HEK293 (cell line): ENCODE measurements at regions not wholly inside any gene's neighbourhood (a gene's known extent, or its start where the extent isn't known, plus 50 kb on each side); places are given as distances from the start of the nearest gene placed in this dataset.

Experiments
- CTCF ChIA-PET: fragments of 350-600 bp; formaldehyde crosslinking; extraction: SDS; loops from one replicate; lab custom pipeline; 2021; ENCODE audit warnings: antibody characterized with exemption; lab: Yijun Ruan, JAX
- POLR2A ChIA-PET: fragments of 300-600 bp; formaldehyde crosslinking; extraction: SDS; loops from one replicate; lab custom pipeline; 2020; ENCODE audit warnings: antibody characterized with exemption, inconsistent platforms; lab: Yijun Ruan, JAX
- H3K27ac ChIP-seq: fragments of 200-500 bp; sonication (Bioruptor generic); 2 replicates; pipeline ENCODE4 v1.5.1; 2014; ENCODE audit warnings: low read depth, low read length, control low read depth, inconsistent platforms; ENCODE audit errors: extremely low read depth
- H3K36me3 ChIP-seq, 2 experiments: fragments of 200-500 bp in 1 of 2; sonication (Bioruptor generic) in 1 of 2; 1 replicate in 1 of 2; 2 replicates in 1 of 2; pipeline ENCODE4 v1.5.1; 2014 to 2017; ENCODE audit warnings: inconsistent platforms in 2 of 2, low read length in 2 of 2; ENCODE audit not compliant: control insufficient read depth in 2 of 2, insufficient read depth in 1 of 2
- H3K4me1 ChIP-seq: fragments of 200-500 bp; sonication (Bioruptor generic); 2 replicates; pipeline ENCODE4 v1.5.1; 2014; ENCODE audit warnings: mild to moderate bottlenecking, low read length, inconsistent platforms; ENCODE audit not compliant: control insufficient read depth, insufficient read depth
- H3K4me3 ChIP-seq: 2 replicates; pipeline ENCODE4 v1.5.1; 2011; ENCODE audit warnings: low read depth, mild to moderate bottlenecking, control low read depth, low read length, moderate library complexity
- H3K9me3 ChIP-seq: fragments of 200-500 bp; sonication (Bioruptor generic); 2 replicates; pipeline ENCODE4 v1.5.1; 2014; ENCODE audit warnings: low read depth, low read length, inconsistent platforms; ENCODE audit not compliant: control insufficient read depth, insufficient read depth
- BCL11B ChIP-seq: fragments of 450-650 bp; formaldehyde crosslinking; IDR thresholded peaks from 2 replicates; pipeline ENCODE4 v1.5.1; 2016; ENCODE audit warnings: low read depth, missing biosample characterization, missing genetic modification characterization
- GLI2 ChIP-seq: fragments of 450-650 bp; formaldehyde crosslinking; IDR thresholded peaks from 2 replicates; pipeline ENCODE4; 2017; ENCODE audit warnings: missing biosample characterization, missing genetic modification characterization, low read depth, borderline replicate concordance
- HOXC10 ChIP-seq: sonication (generic); formaldehyde crosslinking; IDR thresholded peaks from 2 replicates; pipeline ENCODE4 v1.8.1; 2023; ENCODE audit warnings: mild to moderate bottlenecking, missing genetic modification reagents
- RBAK ChIP-seq: fragments of 450-650 bp; formaldehyde crosslinking; IDR thresholded peaks from 2 replicates; pipeline ENCODE4 v1.5.1; 2016; ENCODE audit warnings: missing biosample characterization, missing genetic modification characterization
- SP2 ChIP-seq: fragments of 450-650 bp; formaldehyde crosslinking; IDR thresholded peaks from 2 replicates; pipeline ENCODE4 v1.5.1; 2016; ENCODE audit warnings: missing biosample characterization, missing genetic modification characterization
- ZBTB20 ChIP-seq: fragments of 450-650 bp; formaldehyde crosslinking; IDR thresholded peaks from 2 replicates; pipeline ENCODE4 v1.5.1; 2016; ENCODE audit warnings: missing biosample characterization, missing genetic modification characterization
- ZFP41 ChIP-seq: fragments of 450-650 bp; formaldehyde crosslinking; IDR thresholded peaks from 2 replicates; pipeline ENCODE4 v1.5.1; 2016; ENCODE audit warnings: missing biosample characterization, missing genetic modification characterization, borderline replicate concordance
- ZNF121 ChIP-seq: fragments of 450-650 bp; formaldehyde crosslinking; IDR thresholded peaks from 2 replicates; pipeline ENCODE4 v1.5.1; 2016; ENCODE audit warnings: missing biosample characterization, missing genetic modification characterization
- ZNF146 ChIP-seq: fragments of 450-650 bp; formaldehyde crosslinking; IDR thresholded peaks from 2 replicates; pipeline ENCODE4 v1.5.1; 2016; ENCODE audit warnings: missing biosample characterization, missing genetic modification characterization
- ZNF2 ChIP-seq: fragments of 450-650 bp; formaldehyde crosslinking; IDR thresholded peaks from 2 replicates; pipeline ENCODE4 v1.5.1; 2016; ENCODE audit warnings: missing biosample characterization, missing genetic modification characterization
- ZNF266 ChIP-seq: fragments of 450-650 bp; formaldehyde crosslinking; IDR thresholded peaks from 2 replicates; pipeline ENCODE4 v1.5.1; 2016; ENCODE audit warnings: missing biosample characterization, missing genetic modification characterization, low read depth
- ZNF274 ChIP-seq, 2 experiments: fragments of 200-500 bp in 1 of 2; fragments of 450-650 bp in 1 of 2; sonication (Bioruptor generic) in 1 of 2; formaldehyde crosslinking in 1 of 2; IDR thresholded peaks; 2 replicates each; pipeline versions ENCODE4 v1.5.1 to v1.6.1; 2014 to 2016; ENCODE audit warnings: borderline replicate concordance in 1 of 2, inconsistent platforms in 1 of 2, low read length in 1 of 2, missing biosample characterization in 1 of 2, missing genetic modification characterization in 1 of 2
- ZNF335 ChIP-seq: fragments of 450-650 bp; formaldehyde crosslinking; conservative IDR thresholded peaks from 2 replicates; pipeline ENCODE4 v1.5.1; 2016; ENCODE audit warnings: missing biosample characterization, missing genetic modification characterization
- ZNF629 ChIP-seq: fragments of 450-650 bp; formaldehyde crosslinking; IDR thresholded peaks from 2 replicates; pipeline ENCODE4 v1.5.1; 2017; ENCODE audit warnings: missing biosample characterization, missing genetic modification characterization
- ZNF777 ChIP-seq: fragments of 450-650 bp; formaldehyde crosslinking; IDR thresholded peaks from 2 replicates; pipeline ENCODE4 v1.5.1; 2017; ENCODE audit warnings: missing biosample characterization, missing genetic modification characterization, borderline replicate concordance
- ZNF830 ChIP-seq: fragments of 450-650 bp; IDR thresholded peaks from 2 replicates; pipeline ENCODE4 v1.5.0; 2018; ENCODE audit warnings: missing biosample characterization, missing genetic modification characterization, low read depth, mild to moderate bottlenecking, moderate library complexity
- TF ChIP-seq, protein P1 (sequence below): fragments of 450-650 bp; formaldehyde crosslinking; IDR thresholded peaks from 2 replicates; pipeline ENCODE4 v1.5.1; 2016; ENCODE audit warnings: missing biosample characterization, missing genetic modification characterization
- TF ChIP-seq, protein P2 (sequence below): fragments of 450-650 bp; formaldehyde crosslinking; IDR thresholded peaks from 2 replicates; pipeline ENCODE4 v1.5.1; 2016; ENCODE audit warnings: missing biosample characterization, missing genetic modification characterization
- TF ChIP-seq, protein P3 (sequence below): fragments of 450-650 bp; formaldehyde crosslinking; optimal IDR thresholded peaks from 2 replicates; pipeline ENCODE3; 2016; ENCODE audit warnings: missing biosample characterization, mild to moderate bottlenecking, missing genetic modification characterization
- TF ChIP-seq, protein P4 (sequence below): fragments of 450-650 bp; formaldehyde crosslinking; IDR thresholded peaks from 2 replicates; pipeline ENCODE4 v1.5.1; 2017; ENCODE audit warnings: missing biosample characterization, missing genetic modification characterization
- TF ChIP-seq, protein P5 (sequence below): fragments of 450-650 bp; formaldehyde crosslinking; IDR thresholded peaks from 2 replicates; pipeline ENCODE4 v1.5.1; 2016; ENCODE audit warnings: missing biosample characterization, missing genetic modification characterization
- TF ChIP-seq, protein P6 (sequence below): fragments of 450-650 bp; formaldehyde crosslinking; IDR thresholded peaks from 2 replicates; pipeline ENCODE4 v1.5.1; 2016; ENCODE audit warnings: missing biosample characterization, missing genetic modification characterization

DNA sequence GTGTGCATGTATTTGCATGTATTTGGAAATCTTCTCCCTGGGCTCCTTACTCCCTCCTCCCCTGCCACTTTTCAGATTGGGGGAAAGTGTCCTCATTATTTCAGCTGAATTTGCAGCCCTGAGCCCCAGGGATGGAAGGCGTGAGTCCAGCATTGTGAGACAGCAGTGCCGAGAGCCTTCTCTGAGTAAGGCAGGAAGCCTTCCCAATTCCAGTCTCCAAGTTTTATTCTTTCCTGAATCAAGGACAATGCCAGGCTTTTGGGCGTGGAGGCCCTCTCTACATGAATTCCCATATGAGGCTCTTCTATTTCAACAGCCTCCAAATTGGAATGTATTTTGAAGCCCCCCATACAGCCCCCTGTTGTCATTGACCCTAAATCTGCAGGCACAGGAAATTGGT lies 163.5 kb downstream of the ACKR3 start:
- Histone ChIP-seq H3K27ac (no peak overlapping the region), H3K9me3 (no peaks in the 10 kb centered on the region), H3K36me3 (no peaks in the 10 kb centered on the region), H3K4me3 (no peak overlapping the region), H3K4me1 (no peaks in the 10 kb centered on the region)
- TF ChIP-seq, protein P1, sequence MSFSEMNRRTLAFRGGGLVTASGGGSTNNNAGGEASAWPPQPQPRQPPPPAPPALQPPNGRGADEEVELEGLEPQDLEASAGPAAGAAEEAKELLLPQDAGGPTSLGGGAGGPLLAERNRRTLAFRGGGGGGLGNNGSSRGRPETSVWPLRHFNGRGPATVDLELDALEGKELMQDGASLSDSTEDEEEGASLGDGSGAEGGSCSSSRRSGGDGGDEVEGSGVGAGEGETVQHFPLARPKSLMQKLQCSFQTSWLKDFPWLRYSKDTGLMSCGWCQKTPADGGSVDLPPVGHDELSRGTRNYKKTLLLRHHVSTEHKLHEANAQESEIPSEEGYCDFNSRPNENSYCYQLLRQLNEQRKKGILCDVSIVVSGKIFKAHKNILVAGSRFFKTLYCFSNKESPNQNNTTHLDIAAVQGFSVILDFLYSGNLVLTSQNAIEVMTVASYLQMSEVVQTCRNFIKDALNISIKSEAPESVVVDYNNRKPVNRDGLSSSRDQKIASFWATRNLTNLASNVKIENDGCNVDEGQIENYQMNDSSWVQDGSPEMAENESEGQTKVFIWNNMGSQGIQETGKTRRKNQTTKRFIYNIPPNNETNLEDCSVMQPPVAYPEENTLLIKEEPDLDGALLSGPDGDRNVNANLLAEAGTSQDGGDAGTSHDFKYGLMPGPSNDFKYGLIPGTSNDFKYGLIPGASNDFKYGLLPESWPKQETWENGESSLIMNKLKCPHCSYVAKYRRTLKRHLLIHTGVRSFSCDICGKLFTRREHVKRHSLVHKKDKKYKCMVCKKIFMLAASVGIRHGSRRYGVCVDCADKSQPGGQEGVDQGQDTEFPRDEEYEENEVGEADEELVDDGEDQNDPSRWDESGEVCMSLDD (tag by site-specific recombination), result no peak
- TF ChIP-seq GLI2 (tag by site-specific recombination) (no peak), BCL11B (tag by site-specific recombination) (no peak), RBAK (no peak), ZNF121 (tag by site-specific recombination) (no peak), ZNF274 (IDR thresholded peaks at IDR 0.05; ENCODE audit: low read length) (no peak), ZNF274 (tag by site-specific recombination; IDR thresholded peaks at IDR 0.05; ENCODE audit: borderline replicate concordance) (no peak), ZNF335 (tag by site-specific recombination) (no peak), ZNF146 (tag by site-specific recombination) (no peak), ZNF266 (tag by site-specific recombination) (no peak), ZFP41 (no peak), HOXC10 (CRISPR knock-in tag) (no peak)
- TF ChIP-seq, protein P2, sequence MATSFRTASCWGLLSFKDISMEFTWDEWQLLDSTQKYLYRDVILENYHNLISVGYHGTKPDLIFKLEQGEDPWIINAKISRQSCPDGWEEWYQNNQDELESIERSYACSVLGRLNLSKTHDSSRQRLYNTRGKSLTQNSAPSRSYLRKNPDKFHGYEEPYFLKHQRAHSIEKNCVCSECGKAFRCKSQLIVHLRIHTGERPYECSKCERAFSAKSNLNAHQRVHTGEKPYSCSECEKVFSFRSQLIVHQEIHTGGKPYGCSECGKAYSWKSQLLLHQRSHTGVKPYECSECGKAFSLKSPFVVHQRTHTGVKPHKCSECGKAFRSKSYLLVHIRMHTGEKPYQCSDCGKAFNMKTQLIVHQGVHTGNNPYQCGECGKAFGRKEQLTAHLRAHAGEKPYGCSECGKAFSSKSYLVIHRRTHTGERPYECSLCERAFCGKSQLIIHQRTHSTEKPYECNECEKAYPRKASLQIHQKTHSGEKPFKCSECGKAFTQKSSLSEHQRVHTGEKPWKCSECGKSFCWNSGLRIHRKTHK (tag by site-specific recombination), result no peak
- TF ChIP-seq, protein P3, sequence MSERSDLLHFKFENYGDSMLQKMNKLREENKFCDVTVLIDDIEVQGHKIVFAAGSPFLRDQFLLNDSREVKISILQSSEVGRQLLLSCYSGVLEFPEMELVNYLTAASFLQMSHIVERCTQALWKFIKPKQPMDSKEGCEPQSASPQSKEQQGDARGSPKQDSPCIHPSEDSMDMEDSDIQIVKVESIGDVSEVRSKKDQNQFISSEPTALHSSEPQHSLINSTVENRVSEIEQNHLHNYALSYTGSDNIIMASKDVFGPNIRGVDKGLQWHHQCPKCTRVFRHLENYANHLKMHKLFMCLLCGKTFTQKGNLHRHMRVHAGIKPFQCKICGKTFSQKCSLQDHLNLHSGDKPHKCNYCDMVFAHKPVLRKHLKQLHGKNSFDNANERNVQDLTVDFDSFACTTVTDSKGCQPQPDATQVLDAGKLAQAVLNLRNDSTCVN (tag by site-specific recombination), result no peak
- CTCF ChIA-PET, result no interaction called here
- POLR2A ChIA-PET, result no interaction called here

DNA sequence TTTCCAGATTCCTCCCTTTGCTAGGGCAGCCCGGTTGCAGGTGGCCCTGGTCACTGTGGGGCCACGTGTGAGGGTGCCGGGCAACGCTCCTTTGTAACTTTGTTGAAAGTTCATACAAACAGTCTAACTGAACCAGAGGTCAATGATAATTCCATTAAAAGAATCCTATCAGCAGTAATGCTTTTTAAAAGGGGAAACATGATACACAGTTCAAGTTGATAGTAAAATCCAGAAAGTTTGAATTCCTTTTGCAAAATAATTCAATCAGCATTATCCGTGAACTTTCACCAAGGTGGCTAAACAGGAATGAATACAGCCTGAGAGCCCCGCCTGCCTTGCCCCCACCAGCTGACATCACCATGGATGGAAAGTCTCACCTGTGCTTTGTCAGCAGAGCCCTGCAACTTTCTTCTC lies 166.2 kb downstream of the ACKR3 start:
- H3K27ac ChIP-seq, result no peak overlapping the region
- H3K9me3 ChIP-seq, result no peaks in the 10 kb centered on the region
- TF ChIP-seq ZNF830, result no peak
- TF ChIP-seq, protein P4, sequence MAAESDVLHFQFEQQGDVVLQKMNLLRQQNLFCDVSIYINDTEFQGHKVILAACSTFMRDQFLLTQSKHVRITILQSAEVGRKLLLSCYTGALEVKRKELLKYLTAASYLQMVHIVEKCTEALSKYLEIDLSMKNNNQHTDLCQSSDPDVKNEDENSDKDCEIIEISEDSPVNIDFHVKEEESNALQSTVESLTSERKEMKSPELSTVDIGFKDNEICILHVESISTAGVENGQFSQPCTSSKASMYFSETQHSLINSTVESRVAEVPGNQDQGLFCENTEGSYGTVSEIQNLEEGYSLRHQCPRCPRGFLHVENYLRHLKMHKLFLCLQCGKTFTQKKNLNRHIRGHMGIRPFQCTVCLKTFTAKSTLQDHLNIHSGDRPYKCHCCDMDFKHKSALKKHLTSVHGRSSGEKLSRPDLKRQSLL (tag by site-specific recombination), result no peak
- TF ChIP-seq SP2, result no peak
- no peak for TF ChIP-seq ZBTB20 (tag by site-specific recombination)
- TF ChIP-seq ZNF629, result no peak
- TF ChIP-seq, protein P5, sequence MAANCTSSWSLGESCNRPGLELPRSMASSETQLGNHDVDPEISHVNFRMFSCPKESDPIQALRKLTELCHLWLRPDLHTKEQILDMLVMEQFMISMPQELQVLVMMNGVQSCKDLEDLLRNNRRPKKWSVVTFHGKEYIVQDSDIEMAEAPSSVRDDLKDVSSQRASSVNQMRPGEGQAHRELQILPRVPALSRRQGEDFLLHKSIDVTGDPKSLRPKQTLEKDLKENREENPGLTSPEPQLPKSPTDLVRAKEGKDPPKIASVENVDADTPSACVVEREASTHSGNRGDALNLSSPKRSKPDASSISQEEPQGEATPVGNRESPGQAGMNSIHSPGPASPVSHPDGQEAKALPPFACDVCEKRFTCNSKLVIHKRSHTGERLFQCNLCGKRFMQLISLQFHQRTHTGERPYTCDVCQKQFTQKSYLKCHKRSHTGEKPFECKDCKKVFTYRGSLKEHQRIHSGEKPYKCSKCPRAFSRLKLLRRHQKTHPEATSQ (tag by site-specific recombination), result no peak
- TF ChIP-seq ZNF2 (tag by site-specific recombination), result no peak
- no peak for TF ChIP-seq ZNF777
- TF ChIP-seq, protein P6, sequence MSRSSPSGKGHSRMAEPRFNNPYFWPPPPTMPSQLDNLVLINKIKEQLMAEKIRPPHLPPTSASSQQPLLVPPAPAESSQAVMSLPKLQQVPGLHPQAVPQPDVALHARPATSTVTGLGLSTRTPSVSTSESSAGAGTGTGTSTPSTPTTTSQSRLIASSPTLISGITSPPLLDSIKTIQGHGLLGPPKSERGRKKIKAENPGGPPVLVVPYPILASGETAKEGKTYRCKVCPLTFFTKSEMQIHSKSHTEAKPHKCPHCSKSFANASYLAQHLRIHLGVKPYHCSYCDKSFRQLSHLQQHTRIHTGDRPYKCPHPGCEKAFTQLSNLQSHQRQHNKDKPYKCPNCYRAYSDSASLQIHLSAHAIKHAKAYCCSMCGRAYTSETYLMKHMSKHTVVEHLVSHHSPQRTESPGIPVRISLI (tag by site-specific recombination), result no peak
- ChIA-PET POLR2A (no interaction called here), CTCF (interaction anchor here (0.6 kb wide), 1 partner anchor 31 kb away, joined by 4 read pairs; no protein-coding TSS in a partner anchor)
- H3K36me3 ChIP-seq, result no peaks in the 10 kb centered on the region
- H3K4me3 ChIP-seq, result no peak overlapping the region
- no peaks in the 10 kb centered on the region for H3K4me1 ChIP-seq
